Choroid plexus epithelial cell (primary cell): ENCODE measurements at regions not wholly inside any gene's neighbourhood (a gene's known extent, or its start where the extent isn't known, plus 50 kb on each side); places are given as distances from the start of the nearest gene placed in this dataset.

Source experiments
- DNase-seq: peaks from one replicate; pipeline ENCODE4 v3.0.0-alpha.2; 2010; ENCODE audit warnings: low read depth
- H3K4me3 ChIP-seq: 2 replicates; pipeline ENCODE4 v1.5.1; 2011; ENCODE audit warnings: low read depth, mild to moderate bottlenecking, control low read depth, low read length, moderate library complexity
- CTCF ChIP-seq: conservative IDR thresholded peaks from 2 replicates; pipeline ENCODE4 v1.5.1; 2011; ENCODE audit warnings: low read depth, mild to moderate bottlenecking, control low read depth, inconsistent platforms, low read length, moderate library complexity

- no peak for TF ChIP-seq CTCF
- DNase-seq, result no peak
- no peak overlapping the region for H3K4me3 ChIP-seq
Measured at GRCh38 chr14:89029961-89030694, 205.7 kb downstream of the TTC8 start.

GRCh38 chr14:89030921-89031320 is 206.5 kb downstream of the TTC8 start:
- TF ChIP-seq CTCF, result no peak
- DNase-seq, result no peak
- H3K4me3 ChIP-seq, result no peak overlapping the region

DNA sequence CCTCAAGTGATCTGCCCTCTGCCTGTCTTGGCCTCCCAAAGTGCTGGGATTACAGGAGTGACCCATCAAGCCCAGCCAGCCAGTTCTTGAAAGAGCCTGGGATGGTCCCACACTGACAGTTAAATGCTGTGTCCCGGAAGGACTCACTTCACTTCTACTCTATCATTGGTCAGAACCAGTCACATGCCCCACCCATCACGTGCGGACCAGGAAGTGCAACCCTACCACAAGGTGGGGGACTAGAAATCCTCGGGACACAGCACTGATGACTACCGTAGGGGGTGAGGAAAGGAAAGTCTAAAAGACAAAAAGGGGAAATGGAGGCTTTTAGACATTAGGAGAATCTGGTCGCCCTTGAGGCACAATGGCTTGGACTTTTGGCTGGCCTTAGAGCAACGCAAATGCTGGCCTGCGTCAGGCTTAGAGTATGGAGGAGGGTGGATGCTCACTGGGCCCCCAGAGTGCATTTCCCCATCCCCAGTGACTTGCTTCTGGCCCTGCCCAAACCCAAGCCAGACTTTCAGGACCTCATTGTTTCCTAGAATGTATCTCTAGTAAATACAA is 207.7 kb downstream of the TTC8 start:
- H3K4me3 ChIP-seq, result no peak overlapping the region
- no peak for TF ChIP-seq CTCF
- DNase-seq, result no peak

- TF ChIP-seq CTCF, result no peak
- no peak overlapping the region for H3K4me3 ChIP-seq
- DNase-seq, result no peak
Measured at GRCh38 chr14:89033756-89034155, 209.3 kb downstream of the TTC8 start.

DNA sequence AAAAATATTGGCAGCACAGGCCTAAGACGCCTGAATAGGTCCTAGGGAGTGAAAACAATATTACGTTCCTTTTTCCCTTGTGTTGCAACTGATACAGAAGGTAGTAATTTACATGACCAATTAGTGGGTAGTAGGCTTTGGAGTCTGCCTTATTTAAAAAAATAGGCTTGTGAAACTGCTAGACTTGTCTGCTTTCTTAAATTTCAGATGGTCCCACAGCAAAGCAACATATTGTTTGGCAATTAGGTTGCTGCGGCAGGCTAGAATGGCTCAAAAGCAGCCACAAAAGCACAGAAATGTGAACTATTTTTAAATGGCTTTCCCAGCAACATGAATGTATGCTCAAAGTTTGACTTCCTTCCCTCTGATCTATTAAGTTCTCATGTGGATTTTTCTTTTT is 211.9 kb downstream of the TTC8 start:
- no peak overlapping the region for H3K4me3 ChIP-seq
- no peak for TF ChIP-seq CTCF

GRCh38 chr14:89037065-89037464 is 212.6 kb downstream of the TTC8 start:
- no peak overlapping the region for H3K4me3 ChIP-seq
- no peak for DNase-seq
- no peak for TF ChIP-seq CTCF

More for the DNA sequence above, 211.9 kb downstream of the TTC8 start:
- no peak for DNase-seq

DNA sequence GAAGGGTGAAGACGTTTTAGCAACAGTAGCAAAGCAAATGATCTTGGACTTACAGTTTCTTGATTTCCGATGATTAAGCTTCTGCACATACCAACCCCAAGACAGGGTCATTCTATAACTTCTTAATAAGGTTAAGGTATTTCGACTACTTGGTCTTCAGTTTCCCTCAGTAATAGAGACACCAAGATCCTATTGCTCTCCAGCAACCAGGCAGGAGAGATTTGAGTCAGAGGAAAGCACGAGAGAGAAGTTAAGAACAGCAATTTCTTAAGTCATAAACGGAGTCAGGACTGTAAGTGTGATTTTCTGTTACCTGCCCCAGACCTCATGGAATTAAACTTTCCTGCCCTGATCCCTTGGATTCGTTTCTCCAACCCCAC is 215.6 kb downstream of the TTC8 start:
- no peak overlapping the region for H3K4me3 ChIP-seq

More for the DNA sequence above, 215.6 kb downstream of the TTC8 start:
- DNase-seq, result no peak
- no peak for TF ChIP-seq CTCF
